ENCODE measurements at regions not wholly inside any gene's neighbourhood (a gene's known extent, or its start where the extent isn't known, plus 50 kb on each side); places are given as distances from the start of the nearest gene placed in this dataset.

GRCh38 chrX:20352935-20353336 lies 86.2 kb upstream of the RPS6KA3 start:
- Histone ChIP-seq H3K4me3 (no peak overlapping the region), H3K36me3 (no peaks in the 10 kb centered on the region), H3K27ac (no peak overlapping the region), H3K4me1 (peaks cover 0 to 5% (median under 1%) of the 10 kb centered on the region in 4 donors), H3K27me3 (no peaks in the 10 kb centered on the region), H3K9me3 (no peaks in the 10 kb centered on the region)
- 86 to 92% methylated on average over 3 of the region's 3 CpGs for WGBS, 2 donors
- intact Hi-C loops (cut with DNase I) = no loop called here
- no peak for DNase-seq
- TF ChIP-seq CTCF (IDR thresholded peaks at IDR 0.05) (no peak), POLR2AphosphoS5 (IDR thresholded peaks at IDR 0.05) (no peak), EP300 (IDR thresholded peaks at IDR 0.05) (no peak), POLR2A (IDR thresholded peaks at IDR 0.05) (no peak)

- intact Hi-C loops (cut with DNase I) = no loop called here
- TF ChIP-seq EP300 (IDR thresholded peaks at IDR 0.05) (no peak), POLR2AphosphoS5 (IDR thresholded peaks at IDR 0.05) (no peak), POLR2A (IDR thresholded peaks at IDR 0.05) (no peak)
- H3K4me3 ChIP-seq = no peak overlapping the region
- H3K9me3 ChIP-seq = no peaks in the 10 kb centered on the region
- DNase-seq = no peak
- WGBS, 2 donors = 78 to 96% methylated on average over 6 of the region's 6 CpGs
- peaks cover 0 to 9% (median 3%) of the 10 kb centered on the region in 4 donors for H3K4me1 ChIP-seq
- H3K36me3 ChIP-seq = no peaks in the 10 kb centered on the region
- no peaks in the 10 kb centered on the region for H3K27me3 ChIP-seq
- no peak overlapping the region for H3K27ac ChIP-seq
Observed at GRCh38 chrX:20352504-20352903, 85.8 kb upstream of the RPS6KA3 start.

GRCh38 chrX:20350596-20350995 lies 83.9 kb upstream of the RPS6KA3 start:
- no peaks in the 10 kb centered on the region for H3K27me3 ChIP-seq
- peaks cover 0 to 13% (median 5%) of the 10 kb centered on the region in 4 donors for H3K4me1 ChIP-seq
- TF ChIP-seq CTCF (IDR thresholded peaks at IDR 0.05) (no peak), POLR2AphosphoS5 (IDR thresholded peaks at IDR 0.05) (no peak), EP300 (IDR thresholded peaks at IDR 0.05) (no peak), POLR2A (IDR thresholded peaks at IDR 0.05) (no peak)
- no peak for DNase-seq
- no peaks in the 10 kb centered on the region for H3K36me3 ChIP-seq
- intact Hi-C loops (cut with DNase I) = no loop called here
- no peaks in the 10 kb centered on the region for H3K9me3 ChIP-seq
- H3K27ac ChIP-seq = no peak overlapping the region
- WGBS, 2 donors = 65 to 77% methylated on average over 3 of the region's 3 CpGs
- H3K4me3 ChIP-seq = no peak overlapping the region

GRCh38 chrX:20348139-20348538 lies 81.4 kb upstream of the RPS6KA3 start:
- DNase-seq = no peak

GRCh38 chrX:20347481-20347880 lies 80.8 kb upstream of the RPS6KA3 start:
- WGBS, 2 donors = 74 to 75% methylated on average over 5 of the region's 5 CpGs
- Histone ChIP-seq H3K27ac (peak overlapping the region in 1 of 4 donors; percentile 31), H3K36me3 (no peaks in the 10 kb centered on the region), H3K27me3 (no peaks in the 10 kb centered on the region), H3K4me3 (no peak overlapping the region), H3K9me3 (no peaks in the 10 kb centered on the region), H3K4me1 (peaks cover 0 to 13% (median 5%) of the 10 kb centered on the region in 4 donors)
- intact Hi-C loops (cut with DNase I) = no loop called here
- no peak for DNase-seq
- TF ChIP-seq POLR2A (IDR thresholded peaks at IDR 0.05) = no peak

More at GRCh38 chrX:20348139-20348538, 81.4 kb upstream of the RPS6KA3 start:
- Histone ChIP-seq H3K4me1 (peaks cover 0 to 13% (median 5%) of the 10 kb centered on the region in 4 donors), H3K4me3 (no peak overlapping the region), H3K9me3 (no peaks in the 10 kb centered on the region), H3K27me3 (no peaks in the 10 kb centered on the region), H3K27ac (peak overlapping the region in 1 of 4 donors; percentile 31), H3K36me3 (no peaks in the 10 kb centered on the region)
- 93 to 98% methylated on average over 4 of the region's 4 CpGs for WGBS, 2 donors
- TF ChIP-seq EP300 (IDR thresholded peaks at IDR 0.05) (no peak), POLR2AphosphoS5 (IDR thresholded peaks at IDR 0.05) (no peak), CTCF (IDR thresholded peaks at IDR 0.05) (no peak), POLR2A (IDR thresholded peaks at IDR 0.05) (no peak)
- intact Hi-C loops (cut with DNase I) = no loop called here

GRCh38 chrX:20333672-20334071 lies 67.0 kb upstream of the RPS6KA3 start:
- WGBS, 2 donors = 43 to 61% methylated on average over 1 of the region's 1 CpG
- Histone ChIP-seq H3K27me3 (no peaks in the 10 kb centered on the region), H3K4me1 (no peaks in the 10 kb centered on the region), H3K27ac (no peak overlapping the region), H3K36me3 (no peaks in the 10 kb centered on the region), H3K9me3 (no peaks in the 10 kb centered on the region), H3K4me3 (no peak overlapping the region)
- intact Hi-C loops (cut with DNase I) = no loop called here
- no peak for DNase-seq
- no peak for TF ChIP-seq EP300 (IDR thresholded peaks at IDR 0.05)
- no peak for TF ChIP-seq CTCF (IDR thresholded peaks at IDR 0.05)
- no peak for TF ChIP-seq POLR2AphosphoS5 (IDR thresholded peaks at IDR 0.05)
- no peak for TF ChIP-seq POLR2A (IDR thresholded peaks at IDR 0.05)

All from sigmoid colon (tissue), 6 donors.